Dedifferentiated amniotic fluid mesenchymal stem cell (primary cell): ENCODE measurements at regions not wholly inside any gene's neighbourhood (a gene's known extent, or its start where the extent isn't known, plus 50 kb on each side); places are given as distances from the start of the nearest gene placed in this dataset.

ENCODE experiments used
- DNase-seq: peaks from one replicate; pipeline ENCODE4 v3.0.0-alpha.2; 2016; ENCODE audit errors: extremely low spot score

DNA sequence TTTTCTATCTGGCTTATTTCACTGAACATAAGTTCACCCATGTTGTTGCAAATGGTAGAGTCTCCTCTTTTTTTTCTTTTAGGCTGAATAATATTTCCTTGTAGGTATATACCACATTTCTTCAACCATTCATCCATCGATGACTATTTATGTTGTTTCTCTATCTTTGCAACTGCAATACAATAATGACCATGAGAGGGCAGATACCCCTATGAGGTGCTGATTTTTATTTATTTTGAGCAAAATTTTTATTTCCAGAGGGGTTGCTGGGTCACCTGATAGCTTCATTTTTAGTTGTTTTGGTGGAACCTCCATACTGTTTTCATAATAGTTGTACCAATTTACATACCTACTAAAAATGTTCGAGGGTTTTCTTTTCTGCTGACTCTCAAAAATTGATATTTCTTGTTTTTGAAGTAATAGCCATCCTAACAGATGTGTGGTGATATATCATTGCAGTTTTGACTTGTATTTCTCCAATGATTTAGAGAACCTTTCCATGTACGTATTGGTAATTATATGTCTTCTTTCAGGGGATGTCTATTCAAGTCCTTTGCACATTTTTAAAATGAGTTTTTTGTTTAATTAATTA lies 1697.0 kb downstream of the PCDH7 start:
- no peak for DNase-seq

GRCh38 chr4:32423267-32423666 lies 1703.1 kb downstream of the PCDH7 start:
- DNase-seq: no peak

GRCh38 chr4:32425243-32425642 lies 1705.1 kb downstream of the PCDH7 start:
- DNase-seq: no peak

DNA sequence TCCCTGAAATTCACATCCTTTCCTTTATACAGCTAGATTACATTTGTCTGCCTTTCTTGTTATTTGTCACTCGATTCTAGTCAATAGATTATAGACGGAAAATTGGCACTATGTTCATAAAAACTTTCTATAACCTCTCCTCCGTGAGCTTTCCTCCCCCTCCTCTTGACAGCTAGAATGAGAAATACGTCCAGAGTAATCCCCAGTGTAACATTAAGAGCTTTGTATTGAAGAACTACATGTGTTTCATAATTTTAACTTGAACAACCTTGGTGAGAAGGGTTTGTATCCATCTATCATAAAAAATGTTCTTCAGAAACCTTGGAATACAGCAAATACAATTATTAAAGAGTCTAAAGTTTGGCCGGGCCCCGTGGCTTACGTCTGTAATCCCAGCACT lies 1707.4 kb downstream of the PCDH7 start:
- no peak for DNase-seq

- DNase-seq: no peak
Observed at GRCh38 chr4:32429151-32429550, 1709.0 kb downstream of the PCDH7 start.

- DNase-seq: no peak
Observed at GRCh38 chr4:32435308-32435707, 1715.1 kb downstream of the PCDH7 start.

DNA sequence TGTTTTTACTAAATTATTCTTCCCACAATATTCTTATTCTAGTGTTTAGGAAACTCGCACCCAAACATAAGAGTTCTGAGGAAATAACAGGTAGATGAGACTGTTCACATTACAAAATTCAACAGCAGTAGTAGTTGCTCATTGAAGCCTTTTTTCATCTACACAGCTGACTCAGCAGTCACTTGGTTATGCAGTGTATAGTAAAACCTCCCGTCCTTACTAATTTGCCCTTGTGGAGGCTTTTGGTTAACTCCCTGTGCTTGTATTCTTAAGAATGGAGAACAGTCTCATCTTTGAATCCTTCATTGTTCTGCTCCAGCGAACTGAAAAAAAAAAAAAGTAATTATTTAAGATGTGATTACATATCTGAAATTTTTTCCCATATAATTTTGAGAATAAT lies 1716.6 kb downstream of the PCDH7 start:
- no peak for DNase-seq

DNA sequence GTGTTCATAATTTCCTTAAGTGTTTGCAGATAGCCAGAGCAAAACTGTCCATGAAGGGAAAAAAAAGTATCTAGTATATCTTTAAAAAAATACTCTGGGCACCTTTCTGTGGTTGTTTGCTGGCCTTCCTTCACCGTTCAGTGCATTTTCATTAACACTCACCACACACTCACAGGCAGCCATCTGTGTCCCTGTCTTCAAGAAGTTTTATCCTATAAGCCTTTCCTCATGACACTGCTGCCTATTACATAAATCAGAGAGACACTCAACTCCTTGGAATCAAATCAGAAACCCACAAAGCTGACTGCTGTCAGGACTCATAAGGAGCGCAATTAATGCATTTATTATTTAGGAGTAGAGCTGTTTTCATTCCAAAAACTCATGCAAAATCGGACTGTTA lies 1720.2 kb downstream of the PCDH7 start:
- DNase-seq: no peak

GRCh38 chr4:32454482-32454881 lies 1734.3 kb downstream of the PCDH7 start:
- no peak for DNase-seq

DNA sequence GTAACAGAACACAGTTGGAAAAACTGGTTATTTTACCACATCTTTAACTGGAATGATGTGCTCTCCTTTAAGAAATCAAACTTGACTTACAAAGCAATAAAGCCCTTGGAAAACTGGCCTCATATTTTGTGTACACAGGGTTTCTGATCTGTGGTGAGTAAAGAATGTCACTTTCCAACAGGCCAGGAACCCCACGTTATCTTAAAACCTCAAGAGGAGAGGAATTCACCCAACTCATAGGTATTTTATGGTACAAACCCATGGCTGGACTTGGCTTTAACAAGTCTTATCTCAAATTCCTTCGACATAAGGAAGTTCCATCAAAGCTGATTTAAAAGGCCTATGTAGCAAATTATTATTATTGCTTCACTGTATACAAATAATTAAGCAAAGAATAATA lies 1735.1 kb downstream of the PCDH7 start:
- no peak for DNase-seq

DNA sequence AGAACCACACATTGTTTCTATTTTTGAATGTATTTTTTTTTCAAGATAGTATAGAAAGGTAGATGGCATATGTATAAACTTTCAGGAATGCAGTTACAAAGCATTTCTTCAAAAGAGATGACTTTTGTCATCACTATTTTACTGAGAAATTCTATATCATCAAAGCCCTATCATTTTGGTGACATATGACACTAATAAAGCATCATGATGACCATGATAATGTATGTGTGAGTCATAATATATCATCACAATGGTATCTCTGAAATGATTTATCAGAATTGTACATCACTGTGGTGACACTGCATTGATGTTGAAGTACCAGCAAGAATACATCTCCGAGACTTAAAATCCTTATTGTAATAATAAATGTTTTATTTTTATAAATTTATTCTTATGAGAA lies 1740.8 kb downstream of the PCDH7 start:
- no peak for DNase-seq

DNA sequence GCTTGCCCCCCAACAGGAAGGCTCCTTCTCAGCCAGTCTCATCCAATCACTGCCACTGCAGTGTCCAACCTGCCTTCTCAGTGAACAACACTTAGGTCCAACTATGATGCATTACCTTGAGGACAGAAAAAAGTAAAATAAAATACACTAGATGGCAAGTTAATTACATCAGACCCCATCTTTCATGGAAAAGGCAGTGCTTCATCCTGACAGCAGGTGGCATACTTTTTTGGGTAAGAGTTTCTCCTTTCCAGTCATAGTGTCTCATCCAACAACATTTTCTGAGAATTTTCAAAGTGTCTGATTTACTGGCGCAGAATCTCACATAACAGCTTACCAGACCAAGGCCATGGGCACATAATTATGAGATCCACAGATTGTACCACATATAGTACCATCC lies 1742.8 kb downstream of the PCDH7 start:
- no peak for DNase-seq

DNA sequence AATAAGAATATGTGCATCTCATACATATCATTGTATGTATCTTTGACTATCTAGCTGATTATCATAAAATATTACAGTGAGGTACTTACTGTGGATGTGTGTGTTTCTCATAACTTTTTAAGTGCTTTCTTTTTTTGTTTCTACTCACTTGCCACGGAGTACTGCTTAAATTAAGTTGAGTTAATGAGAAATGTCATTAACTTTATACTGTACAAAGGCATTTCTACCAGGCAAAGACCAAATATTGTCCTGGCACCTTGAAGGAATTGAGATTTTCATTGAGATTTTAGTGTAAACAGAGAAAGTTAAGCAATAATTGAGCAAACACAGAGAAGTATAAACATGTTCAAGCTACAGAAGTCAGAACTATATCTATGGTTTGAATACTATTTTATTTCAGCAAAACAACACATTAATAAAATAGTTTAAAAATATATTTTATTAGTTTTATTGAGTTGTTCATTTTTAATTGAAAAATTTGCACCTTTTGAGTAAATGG lies 1750.0 kb downstream of the PCDH7 start:
- DNase-seq: no peak

DNA sequence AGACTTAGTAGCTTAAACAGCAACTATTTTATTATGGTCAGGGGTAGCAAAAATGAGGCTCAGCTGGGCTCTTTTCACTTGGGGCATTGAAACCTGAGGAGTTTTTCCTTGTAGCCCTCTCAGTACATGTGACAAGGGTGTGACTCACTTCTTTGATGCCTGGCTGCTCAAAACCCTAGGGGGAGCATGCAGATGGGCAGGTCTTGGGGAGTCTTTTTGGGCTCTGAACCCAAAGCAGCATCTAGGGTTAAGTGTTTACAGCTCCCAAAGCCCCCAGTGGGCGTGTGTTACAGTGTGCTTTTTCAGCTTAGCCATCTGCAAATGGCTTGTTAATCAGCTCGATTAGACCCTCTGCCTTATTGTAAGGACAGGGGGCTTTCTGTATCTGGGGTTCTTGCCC lies 1752.7 kb downstream of the PCDH7 start:
- no peak for DNase-seq

DNA sequence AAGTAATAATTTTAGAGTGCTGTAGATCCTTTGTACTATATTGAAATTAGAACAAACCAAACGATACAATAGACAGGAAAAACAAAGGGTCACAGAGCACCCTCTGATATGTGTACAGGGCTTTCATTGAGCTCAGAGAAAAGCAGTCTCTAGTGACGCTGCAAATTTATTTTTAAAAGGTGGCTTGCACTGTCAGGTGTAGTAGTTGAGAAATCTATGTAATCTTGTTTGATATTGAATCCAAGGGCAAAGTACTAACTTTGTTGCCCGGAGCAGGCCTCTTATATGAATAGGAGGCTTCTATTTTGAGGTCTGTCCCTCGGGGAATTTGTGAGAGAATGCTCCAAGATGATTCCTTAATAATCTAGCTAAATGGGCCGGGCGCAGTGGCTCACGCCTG lies 1755.5 kb downstream of the PCDH7 start:
- no peak for DNase-seq

- no peak for DNase-seq
Observed at GRCh38 chr4:32477518-32477917, 1757.3 kb downstream of the PCDH7 start.

GRCh38 chr4:32485956-32486355 lies 1765.8 kb downstream of the PCDH7 start:
- no peak for DNase-seq

- DNase-seq: no peak
Observed at GRCh38 chr4:32488690-32489089, 1768.5 kb downstream of the PCDH7 start.

DNA sequence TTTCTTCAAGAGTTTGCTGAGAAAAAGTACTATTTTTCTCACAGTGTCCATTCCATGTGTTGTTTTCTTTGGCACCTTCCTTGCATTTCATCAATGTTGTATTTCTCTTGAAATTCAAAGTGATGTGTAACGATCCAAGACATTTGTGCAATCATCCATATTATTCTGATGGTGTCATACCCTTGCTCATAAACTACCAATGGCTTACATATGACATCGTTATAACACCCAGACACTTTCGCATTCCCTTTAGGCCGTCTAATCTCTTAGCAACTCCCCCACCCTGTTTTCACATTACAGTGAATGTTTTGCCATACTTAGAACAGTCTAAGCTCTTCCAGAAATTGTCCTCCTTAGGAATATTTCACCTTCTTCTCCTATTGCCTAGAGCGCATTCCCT lies 1779.0 kb downstream of the PCDH7 start:
- no peak for DNase-seq

- DNase-seq: no peak
Observed at GRCh38 chr4:32503241-32503640, 1783.1 kb downstream of the PCDH7 start.

DNA sequence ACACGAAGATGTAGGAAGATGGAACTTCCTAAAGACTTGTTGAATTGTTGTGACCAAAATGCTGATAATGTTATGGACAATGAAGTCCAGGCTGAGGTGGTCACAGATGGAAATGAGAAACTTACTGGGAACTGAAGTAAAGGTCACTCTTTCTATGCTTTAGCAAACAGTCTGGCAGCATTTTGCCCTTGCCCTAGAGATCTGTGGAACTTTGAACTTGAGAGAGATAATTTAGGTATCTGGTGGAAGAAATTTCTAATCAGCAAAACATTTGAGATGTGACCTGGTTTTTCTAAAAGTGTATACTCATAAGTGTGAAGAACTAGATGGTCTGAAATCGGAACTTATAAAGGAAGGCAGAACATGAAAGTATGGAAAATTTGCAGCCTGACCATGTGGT lies 1785.9 kb downstream of the PCDH7 start:
- DNase-seq: no peak

DNA sequence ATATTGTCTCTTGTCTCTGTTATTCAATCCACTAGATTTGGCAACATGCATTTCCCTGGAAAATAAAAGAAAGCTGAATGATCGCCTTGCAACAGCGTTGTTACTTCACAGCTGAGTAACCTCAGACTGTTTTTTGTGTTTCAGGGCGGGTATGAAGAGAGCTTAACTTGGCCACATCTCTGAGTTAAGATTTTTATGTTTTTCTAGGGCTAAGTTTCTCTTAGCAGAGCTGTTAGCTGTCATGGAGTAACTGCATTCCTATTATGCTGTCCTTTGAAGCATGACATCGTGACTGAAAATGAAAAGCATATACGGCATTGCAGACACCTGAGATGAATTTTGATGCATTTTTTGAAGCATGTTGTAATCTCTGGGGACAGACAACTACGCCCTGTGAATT lies 1798.9 kb downstream of the PCDH7 start:
- no peak for DNase-seq

DNA sequence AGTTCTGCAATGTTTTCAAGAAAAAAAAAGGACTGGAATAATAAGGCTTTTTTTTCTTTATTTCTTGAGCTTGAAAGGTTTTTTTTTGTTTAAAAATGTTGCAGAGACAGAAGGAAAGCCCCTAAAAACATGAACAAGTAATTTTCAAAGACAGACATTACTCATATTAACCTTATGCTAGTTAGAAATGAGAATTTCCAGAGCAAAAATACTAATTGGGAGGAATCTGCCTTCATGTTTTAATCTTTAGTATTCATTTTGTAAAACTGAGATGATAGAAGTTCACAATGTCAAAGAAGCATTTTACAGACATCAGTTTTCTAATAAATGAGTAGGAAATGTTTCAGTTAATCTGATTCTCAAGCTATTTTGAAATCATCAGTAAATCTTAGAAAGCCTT lies 1805.3 kb downstream of the PCDH7 start:
- DNase-seq: no peak

DNA sequence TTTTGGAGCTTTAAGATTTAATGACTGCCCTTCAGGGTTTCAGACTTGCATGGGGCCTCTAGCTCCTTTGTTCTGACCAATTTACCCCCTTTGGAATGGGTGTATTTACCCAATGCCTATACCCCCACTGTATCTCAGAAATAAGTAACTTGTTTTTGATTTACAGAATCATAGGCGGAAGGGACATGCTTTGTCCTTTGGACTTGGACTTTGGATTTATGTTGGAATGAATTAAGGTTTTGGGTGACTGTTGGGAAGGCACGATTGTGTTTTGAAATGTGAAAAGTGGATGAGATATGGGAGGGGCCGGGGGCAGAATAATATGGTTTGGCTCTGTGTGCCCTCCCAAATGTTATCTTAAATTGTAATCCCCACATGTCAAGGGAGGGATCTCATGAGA lies 1824.7 kb downstream of the PCDH7 start:
- DNase-seq: no peak
